WTC11 (cell line): ENCODE measurements at regions not wholly inside any gene's neighbourhood (a gene's known extent, or its start where the extent isn't known, plus 50 kb on each side); places are given as distances from the start of the nearest gene placed in this dataset.
A peak's percentile ranks its signal among the peaks of the same experiment; 100 is the strongest.

Experiments
- ATAC-seq: fragments of 200-7000 bp; cut with Tn5 transposase; 2 replicates; pipeline ENCODE4 v1.10.0; 2021; ENCODE audit warnings: mild to moderate bottlenecking, moderate library complexity
- CTCF ChIA-PET: fragments of 300-600 bp; sonication (Branson Sonifier 250); formaldehyde crosslinking; loops from one replicate; lab custom pipeline; 2021; ENCODE audit warnings: antibody characterized with exemption; lab: Charles Lee
- POLR2A ChIA-PET: fragments of 350-600 bp; sonication (Branson Sonifier 250); formaldehyde crosslinking; loops from one replicate; lab custom pipeline; 2021; ENCODE audit warnings: antibody characterized with exemption; lab: Charles Lee
- DNase-seq: peaks from one replicate; pipeline ENCODE4 v3.0.0; 2021; ENCODE audit warnings: low spot score
- H3K27ac Mint-ChIP-seq: 2 replicates; pipeline ENCODE4 v1.8.0; 2021; ENCODE audit warnings: mixed read lengths
- H3K27me3 Mint-ChIP-seq: 2 replicates; pipeline ENCODE4 v1.8.0; 2021; ENCODE audit warnings: low read depth, mild to moderate bottlenecking, moderate library complexity, mixed read lengths
- H3K36me3 Mint-ChIP-seq: 2 replicates; pipeline ENCODE4 v1.8.0; 2021; ENCODE audit warnings: mixed read lengths
- H3K4me1 Mint-ChIP-seq: 2 replicates; pipeline ENCODE4 v1.8.0; 2022; ENCODE audit warnings: mixed read lengths
- H3K4me3 Mint-ChIP-seq: 2 replicates; pipeline ENCODE4 v1.8.0; 2021; ENCODE audit warnings: mild to moderate bottlenecking, moderate library complexity, mixed read lengths
- H3K9me3 Mint-ChIP-seq: 2 replicates; pipeline ENCODE4 v1.8.0; 2021; ENCODE audit warnings: mixed read lengths
- ATF1 ChIP-seq: sonication (generic); formaldehyde crosslinking; IDR thresholded peaks from 2 replicates; pipeline ENCODE4 v1.8.1; 2023; ENCODE audit warnings: mild to moderate bottlenecking, moderate library complexity, missing genetic modification reagents
- CBFB ChIP-seq: sonication (generic); formaldehyde crosslinking; IDR thresholded peaks from 2 replicates; pipeline ENCODE4 v1.8.1; 2022; ENCODE audit warnings: mild to moderate bottlenecking, low read depth, missing genetic modification reagents
- NFYB ChIP-seq: sonication (generic); formaldehyde crosslinking; conservative IDR thresholded peaks from 2 replicates; pipeline ENCODE4 v1.8.0; 2022; ENCODE audit warnings: low read depth, missing genetic modification reagents
- ZNF121 ChIP-seq: sonication (generic); formaldehyde crosslinking; IDR thresholded peaks from 2 replicates; pipeline ENCODE4 v1.8.0; 2023; ENCODE audit warnings: missing genetic modification reagents
- ZNF423 ChIP-seq: fragments of 250-450 bp; sonication (Bioruptor Pico); IDR thresholded peaks from 2 replicates; pipeline ENCODE4 v2.1.2; 2022; ENCODE audit warnings: mild to moderate bottlenecking, moderate library complexity
- TF ChIP-seq, protein P1 (sequence below): sonication (generic); formaldehyde crosslinking; IDR thresholded peaks from 2 replicates; pipeline ENCODE4 v1.8.0; 2022; ENCODE audit warnings: mild to moderate bottlenecking, missing genetic modification reagents
- TF ChIP-seq, protein P2 (sequence below): sonication (generic); formaldehyde crosslinking; IDR thresholded peaks from 2 replicates; pipeline ENCODE4 v1.8.1; 2022; ENCODE audit warnings: mild to moderate bottlenecking, moderate library complexity, missing genetic modification reagents
- TF ChIP-seq, protein P3 (sequence below): fragments of 250-450 bp; sonication (Bioruptor Pico); IDR thresholded peaks from 2 replicates; pipeline ENCODE4 v1.9.0; 2021; ENCODE audit warnings: mild to moderate bottlenecking, borderline replicate concordance
- TF ChIP-seq, protein P4 (sequence below): sonication (generic); formaldehyde crosslinking; IDR thresholded peaks from 2 replicates; pipeline ENCODE4 v1.8.1; 2023; ENCODE audit warnings: mild to moderate bottlenecking, moderate library complexity, missing genetic modification reagents
- TF ChIP-seq, protein P5 (sequence below): sonication (generic); formaldehyde crosslinking; IDR thresholded peaks from 2 replicates; pipeline ENCODE4 v1.8.1; 2022; ENCODE audit warnings: low read depth, missing genetic modification reagents, borderline replicate concordance
- TF ChIP-seq, protein P6 (sequence below): fragments of 250-450 bp; sonication (Bioruptor Pico); IDR thresholded peaks from 2 replicates; pipeline ENCODE4 v1.9.0; 2021; ENCODE audit warnings: moderate library complexity, mild to moderate bottlenecking, inconsistent platforms, borderline replicate concordance
- TF ChIP-seq, protein P7 (sequence below): sonication (generic); formaldehyde crosslinking; IDR thresholded peaks from 2 replicates; pipeline ENCODE4 v1.8.1; 2023; ENCODE audit warnings: mild to moderate bottlenecking, missing genetic modification reagents
- TF ChIP-seq, protein P8 (sequence below): sonication (generic); formaldehyde crosslinking; conservative IDR thresholded peaks from 2 replicates; pipeline ENCODE4 v1.8.1; 2023; ENCODE audit warnings: mild to moderate bottlenecking, low read depth, missing genetic modification reagents, moderate library complexity

DNA sequence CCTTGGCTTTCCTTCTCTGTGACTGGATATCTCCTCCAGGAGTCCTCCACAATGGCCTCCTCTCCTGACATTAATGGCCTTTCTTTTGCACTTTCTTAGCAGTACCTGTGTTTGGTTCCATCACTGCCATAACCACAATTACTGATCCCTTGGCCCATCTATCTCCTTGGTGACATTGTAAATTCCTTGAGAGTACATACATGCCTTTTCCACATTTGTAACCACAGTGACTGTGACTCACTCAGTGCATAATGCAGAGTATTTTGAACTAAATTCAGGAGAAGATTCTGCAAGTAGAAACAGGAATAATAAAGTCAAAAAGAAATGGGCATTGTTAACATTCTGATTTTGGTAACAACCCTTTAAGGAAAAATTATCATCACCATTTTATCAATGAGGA lies 197.2 kb upstream of the SOX4 start (continued):
- no peak for TF ChIP-seq NFYB
- TF ChIP-seq CBFB: no peak

DNA sequence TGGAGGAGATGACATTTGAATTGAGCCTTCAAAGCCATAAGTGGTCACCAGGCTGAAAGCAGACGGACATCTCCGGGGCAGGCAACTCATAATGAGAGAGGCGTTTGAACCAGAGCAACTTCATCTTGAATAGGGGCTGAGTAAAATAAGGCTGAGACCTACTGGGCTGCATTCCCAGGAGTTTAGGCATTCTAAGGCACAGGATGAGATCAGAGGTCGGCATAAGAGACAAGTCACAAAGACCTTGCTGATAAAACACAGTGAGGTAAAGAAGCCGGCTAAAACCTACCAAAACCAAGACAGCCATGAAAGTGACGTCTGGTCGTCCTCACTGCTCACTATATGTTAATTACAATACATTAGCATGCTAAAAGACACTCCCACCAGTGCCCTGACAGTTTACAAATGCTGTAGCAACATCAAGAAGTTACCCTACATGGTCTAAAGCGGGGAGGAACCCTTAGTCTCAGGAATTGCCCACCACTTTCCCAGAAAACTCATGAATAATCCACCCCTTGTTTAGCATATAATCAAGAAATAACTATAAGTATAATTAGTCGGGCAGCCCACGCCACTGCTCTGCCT lies 194.7 kb upstream of the SOX4 start:
- TF ChIP-seq, protein P1, sequence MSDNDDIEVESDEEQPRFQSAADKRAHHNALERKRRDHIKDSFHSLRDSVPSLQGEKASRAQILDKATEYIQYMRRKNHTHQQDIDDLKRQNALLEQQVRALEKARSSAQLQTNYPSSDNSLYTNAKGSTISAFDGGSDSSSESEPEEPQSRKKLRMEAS: no peak
- TF ChIP-seq, protein P2, sequence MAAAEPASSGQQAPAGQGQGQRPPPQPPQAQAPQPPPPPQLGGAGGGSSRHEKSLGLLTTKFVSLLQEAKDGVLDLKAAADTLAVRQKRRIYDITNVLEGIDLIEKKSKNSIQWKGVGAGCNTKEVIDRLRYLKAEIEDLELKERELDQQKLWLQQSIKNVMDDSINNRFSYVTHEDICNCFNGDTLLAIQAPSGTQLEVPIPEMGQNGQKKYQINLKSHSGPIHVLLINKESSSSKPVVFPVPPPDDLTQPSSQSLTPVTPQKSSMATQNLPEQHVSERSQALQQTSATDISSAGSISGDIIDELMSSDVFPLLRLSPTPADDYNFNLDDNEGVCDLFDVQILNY (CRISPR knock-in tag): no peak
- TF ChIP-seq ZNF121 (no peak), ATF1 (no peak), ZNF423 (CRISPR knock-in tag) (no peak)
- TF ChIP-seq, protein P3, sequence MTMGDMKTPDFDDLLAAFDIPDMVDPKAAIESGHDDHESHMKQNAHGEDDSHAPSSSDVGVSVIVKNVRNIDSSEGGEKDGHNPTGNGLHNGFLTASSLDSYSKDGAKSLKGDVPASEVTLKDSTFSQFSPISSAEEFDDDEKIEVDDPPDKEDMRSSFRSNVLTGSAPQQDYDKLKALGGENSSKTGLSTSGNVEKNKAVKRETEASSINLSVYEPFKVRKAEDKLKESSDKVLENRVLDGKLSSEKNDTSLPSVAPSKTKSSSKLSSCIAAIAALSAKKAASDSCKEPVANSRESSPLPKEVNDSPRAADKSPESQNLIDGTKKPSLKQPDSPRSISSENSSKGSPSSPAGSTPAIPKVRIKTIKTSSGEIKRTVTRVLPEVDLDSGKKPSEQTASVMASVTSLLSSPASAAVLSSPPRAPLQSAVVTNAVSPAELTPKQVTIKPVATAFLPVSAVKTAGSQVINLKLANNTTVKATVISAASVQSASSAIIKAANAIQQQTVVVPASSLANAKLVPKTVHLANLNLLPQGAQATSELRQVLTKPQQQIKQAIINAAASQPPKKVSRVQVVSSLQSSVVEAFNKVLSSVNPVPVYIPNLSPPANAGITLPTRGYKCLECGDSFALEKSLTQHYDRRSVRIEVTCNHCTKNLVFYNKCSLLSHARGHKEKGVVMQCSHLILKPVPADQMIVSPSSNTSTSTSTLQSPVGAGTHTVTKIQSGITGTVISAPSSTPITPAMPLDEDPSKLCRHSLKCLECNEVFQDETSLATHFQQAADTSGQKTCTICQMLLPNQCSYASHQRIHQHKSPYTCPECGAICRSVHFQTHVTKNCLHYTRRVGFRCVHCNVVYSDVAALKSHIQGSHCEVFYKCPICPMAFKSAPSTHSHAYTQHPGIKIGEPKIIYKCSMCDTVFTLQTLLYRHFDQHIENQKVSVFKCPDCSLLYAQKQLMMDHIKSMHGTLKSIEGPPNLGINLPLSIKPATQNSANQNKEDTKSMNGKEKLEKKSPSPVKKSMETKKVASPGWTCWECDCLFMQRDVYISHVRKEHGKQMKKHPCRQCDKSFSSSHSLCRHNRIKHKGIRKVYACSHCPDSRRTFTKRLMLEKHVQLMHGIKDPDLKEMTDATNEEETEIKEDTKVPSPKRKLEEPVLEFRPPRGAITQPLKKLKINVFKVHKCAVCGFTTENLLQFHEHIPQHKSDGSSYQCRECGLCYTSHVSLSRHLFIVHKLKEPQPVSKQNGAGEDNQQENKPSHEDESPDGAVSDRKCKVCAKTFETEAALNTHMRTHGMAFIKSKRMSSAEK (CRISPR knock-in tag): no peak
- TF ChIP-seq, protein P4, sequence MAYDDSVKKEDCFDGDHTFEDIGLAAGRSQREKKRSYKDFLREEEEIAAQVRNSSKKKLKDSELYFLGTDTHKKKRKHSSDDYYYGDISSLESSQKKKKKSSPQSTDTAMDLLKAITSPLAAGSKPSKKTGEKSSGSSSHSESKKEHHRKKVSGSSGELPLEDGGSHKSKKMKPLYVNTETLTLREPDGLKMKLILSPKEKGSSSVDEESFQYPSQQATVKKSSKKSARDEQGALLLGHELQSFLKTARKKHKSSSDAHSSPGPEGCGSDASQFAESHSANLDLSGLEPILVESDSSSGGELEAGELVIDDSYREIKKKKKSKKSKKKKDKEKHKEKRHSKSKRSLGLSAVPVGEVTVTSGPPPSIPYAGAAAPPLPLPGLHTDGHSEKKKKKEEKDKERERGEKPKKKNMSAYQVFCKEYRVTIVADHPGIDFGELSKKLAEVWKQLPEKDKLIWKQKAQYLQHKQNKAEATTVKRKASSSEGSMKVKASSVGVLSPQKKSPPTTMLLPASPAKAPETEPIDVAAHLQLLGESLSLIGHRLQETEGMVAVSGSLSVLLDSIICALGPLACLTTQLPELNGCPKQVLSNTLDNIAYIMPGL (CRISPR knock-in tag): no peak
- TF ChIP-seq, protein P5, sequence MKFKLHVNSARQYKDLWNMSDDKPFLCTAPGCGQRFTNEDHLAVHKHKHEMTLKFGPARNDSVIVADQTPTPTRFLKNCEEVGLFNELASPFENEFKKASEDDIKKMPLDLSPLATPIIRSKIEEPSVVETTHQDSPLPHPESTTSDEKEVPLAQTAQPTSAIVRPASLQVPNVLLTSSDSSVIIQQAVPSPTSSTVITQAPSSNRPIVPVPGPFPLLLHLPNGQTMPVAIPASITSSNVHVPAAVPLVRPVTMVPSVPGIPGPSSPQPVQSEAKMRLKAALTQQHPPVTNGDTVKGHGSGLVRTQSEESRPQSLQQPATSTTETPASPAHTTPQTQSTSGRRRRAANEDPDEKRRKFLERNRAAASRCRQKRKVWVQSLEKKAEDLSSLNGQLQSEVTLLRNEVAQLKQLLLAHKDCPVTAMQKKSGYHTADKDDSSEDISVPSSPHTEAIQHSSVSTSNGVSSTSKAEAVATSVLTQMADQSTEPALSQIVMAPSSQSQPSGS (CRISPR knock-in tag): no peak
- TF ChIP-seq, protein P6, sequence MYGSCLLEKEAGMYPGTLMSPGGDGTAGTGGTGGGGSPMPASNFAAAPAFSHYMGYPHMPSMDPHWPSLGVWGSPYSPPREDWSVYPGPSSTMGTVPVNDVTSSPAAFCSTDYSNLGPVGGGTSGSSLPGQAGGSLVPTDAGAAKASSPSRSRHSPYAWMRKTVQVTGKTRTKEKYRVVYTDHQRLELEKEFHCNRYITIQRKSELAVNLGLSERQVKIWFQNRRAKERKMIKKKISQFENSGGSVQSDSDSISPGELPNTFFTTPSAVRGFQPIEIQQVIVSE: no peak
- TF ChIP-seq, protein P7, sequence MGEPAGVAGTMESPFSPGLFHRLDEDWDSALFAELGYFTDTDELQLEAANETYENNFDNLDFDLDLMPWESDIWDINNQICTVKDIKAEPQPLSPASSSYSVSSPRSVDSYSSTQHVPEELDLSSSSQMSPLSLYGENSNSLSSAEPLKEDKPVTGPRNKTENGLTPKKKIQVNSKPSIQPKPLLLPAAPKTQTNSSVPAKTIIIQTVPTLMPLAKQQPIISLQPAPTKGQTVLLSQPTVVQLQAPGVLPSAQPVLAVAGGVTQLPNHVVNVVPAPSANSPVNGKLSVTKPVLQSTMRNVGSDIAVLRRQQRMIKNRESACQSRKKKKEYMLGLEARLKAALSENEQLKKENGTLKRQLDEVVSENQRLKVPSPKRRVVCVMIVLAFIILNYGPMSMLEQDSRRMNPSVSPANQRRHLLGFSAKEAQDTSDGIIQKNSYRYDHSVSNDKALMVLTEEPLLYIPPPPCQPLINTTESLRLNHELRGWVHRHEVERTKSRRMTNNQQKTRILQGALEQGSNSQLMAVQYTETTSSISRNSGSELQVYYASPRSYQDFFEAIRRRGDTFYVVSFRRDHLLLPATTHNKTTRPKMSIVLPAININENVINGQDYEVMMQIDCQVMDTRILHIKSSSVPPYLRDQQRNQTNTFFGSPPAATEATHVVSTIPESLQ (CRISPR knock-in tag): no peak
- TF ChIP-seq, protein P8, sequence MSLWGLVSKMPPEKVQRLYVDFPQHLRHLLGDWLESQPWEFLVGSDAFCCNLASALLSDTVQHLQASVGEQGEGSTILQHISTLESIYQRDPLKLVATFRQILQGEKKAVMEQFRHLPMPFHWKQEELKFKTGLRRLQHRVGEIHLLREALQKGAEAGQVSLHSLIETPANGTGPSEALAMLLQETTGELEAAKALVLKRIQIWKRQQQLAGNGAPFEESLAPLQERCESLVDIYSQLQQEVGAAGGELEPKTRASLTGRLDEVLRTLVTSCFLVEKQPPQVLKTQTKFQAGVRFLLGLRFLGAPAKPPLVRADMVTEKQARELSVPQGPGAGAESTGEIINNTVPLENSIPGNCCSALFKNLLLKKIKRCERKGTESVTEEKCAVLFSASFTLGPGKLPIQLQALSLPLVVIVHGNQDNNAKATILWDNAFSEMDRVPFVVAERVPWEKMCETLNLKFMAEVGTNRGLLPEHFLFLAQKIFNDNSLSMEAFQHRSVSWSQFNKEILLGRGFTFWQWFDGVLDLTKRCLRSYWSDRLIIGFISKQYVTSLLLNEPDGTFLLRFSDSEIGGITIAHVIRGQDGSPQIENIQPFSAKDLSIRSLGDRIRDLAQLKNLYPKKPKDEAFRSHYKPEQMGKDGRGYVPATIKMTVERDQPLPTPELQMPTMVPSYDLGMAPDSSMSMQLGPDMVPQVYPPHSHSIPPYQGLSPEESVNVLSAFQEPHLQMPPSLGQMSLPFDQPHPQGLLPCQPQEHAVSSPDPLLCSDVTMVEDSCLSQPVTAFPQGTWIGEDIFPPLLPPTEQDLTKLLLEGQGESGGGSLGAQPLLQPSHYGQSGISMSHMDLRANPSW: no peak
- peak; percentile 22; the same call in 1 of the 2 replicates for ATAC-seq
- Mint-ChIP-seq H3K9me3 (no peaks in the 10 kb centered on the region), H3K27ac (0 out of 2 replicates have a peak overlapping the region, but pooled peaks have one; percentile 8), H3K4me3 (no peak overlapping the region), H3K4me1 (peaks cover 10% of the 10 kb centered on the region), H3K36me3 (no peaks in the 10 kb centered on the region), H3K27me3 (no peaks in the 10 kb centered on the region)
- CTCF ChIA-PET: no interaction called here
- no peak for DNase-seq
- POLR2A ChIA-PET: no interaction called here
